ENCODE measurements at regions not wholly inside any gene's neighbourhood (a gene's known extent, or its start where the extent isn't known, plus 50 kb on each side); places are given as distances from the start of the nearest gene placed in this dataset.

GRCh38 chr18:54739476-54739875 lies 88.8 kb upstream of the RAB27B start:
- Histone ChIP-seq H4K20me1 (ENCODE audit: control insufficient read depth, insufficient read depth, low read length, poor library complexity, severe bottlenecking) (no peaks in the 10 kb centered on the region), H3K27me3 (replicated peaks in 1 of 4; ENCODE audit: control extremely low read depth in 1 of 4, control insufficient read depth in 3 of 4, insufficient read depth in 4 of 4, low read length in 3 of 4) (no peaks in the 10 kb centered on the region), H3K4me1 (ENCODE audit: control insufficient read depth in 2 of 2, insufficient read depth in 2 of 2, low read length in 2 of 2) (no peaks in the 10 kb centered on the region), H2AFZ (ENCODE audit: insufficient read depth, low read depth, low read length, poor library complexity, severe bottlenecking) (no peak overlapping the region), H3K4me2 (replicated peaks; ENCODE audit: low read depth, low read length, poor library complexity, severe bottlenecking) (no peak overlapping the region), H3K79me2 (ENCODE audit: control insufficient read depth, insufficient read depth, low read length) (no peaks in the 10 kb centered on the region), H3K27ac (ENCODE audit: low read length in 2 of 2) (no peak overlapping the region), H3K36me3 (replicated peaks in 1 of 2; ENCODE audit: control extremely low read depth in 1 of 2, control insufficient read depth in 1 of 2, extremely low read depth in 1 of 2, insufficient read depth in 2 of 2, low read length in 1 of 2) (no peaks in the 10 kb centered on the region), H3K9ac (ENCODE audit: low read length) (no peak overlapping the region), H3K9me3 (ENCODE audit: control extremely low read depth in 1 of 3, control insufficient read depth in 2 of 3, insufficient read depth in 1 of 3, low read length in 2 of 3) (peaks cover 0 to 1% (median 0%) of the 10 kb centered on the region in 3 donors), H3K4me3 (ENCODE audit: control extremely low read depth in 1 of 5, extremely low read depth in 1 of 5, insufficient read depth in 1 of 5, low read depth in 2 of 5, low read length in 4 of 5) (no peak overlapping the region)
- CTCF ChIA-PET: no interaction called here
- H3K27ac Mint-ChIP-seq: no peak overlapping the region
- WGBS (ENCODE audit: insufficient coverage): no CpG with 5 or more reads among the region's 2 CpGs
- H3K4me1 Mint-ChIP-seq: no peaks in the 10 kb centered on the region
- TF ChIP-seq CTCF (IDR thresholded peaks at IDR 0.05) (no peak), EZH2 (IDR thresholded peaks at IDR 0.05; ENCODE audit: borderline replicate concordance, insufficient read depth, low read depth, low read length, poor library complexity, severe bottlenecking) (no peak)
- intact Hi-C loops (cut with micrococcal nuclease): no loop called here
- H3K27me3 Mint-ChIP-seq: peaks cover 7% of the 10 kb centered on the region
- DNase-seq: no peak
- H3K9me3 Mint-ChIP-seq (ENCODE audit: insufficient read depth): peaks cover 3% of the 10 kb centered on the region
- ATAC-seq (ENCODE audit: low read depth): no peak
- no peak overlapping the region for H3K4me3 Mint-ChIP-seq
- POLR2A ChIA-PET: no interaction called here

GRCh38 chr18:54740136-54740846 lies 88.0 kb upstream of the RAB27B start:
- TF ChIP-seq EZH2 (IDR thresholded peaks at IDR 0.05; ENCODE audit: borderline replicate concordance, insufficient read depth, low read depth, low read length, poor library complexity, severe bottlenecking) (no peak), CTCF (IDR thresholded peaks at IDR 0.05) (no peak)
- H3K9me3 ChIP-seq (ENCODE audit: control extremely low read depth in 1 of 3, control insufficient read depth in 2 of 3, insufficient read depth in 1 of 3, low read length in 2 of 3): peaks cover 0 to 1% (median 0%) of the 10 kb centered on the region in 3 donors
- no peaks in the 10 kb centered on the region for H3K79me2 ChIP-seq (ENCODE audit: control insufficient read depth, insufficient read depth, low read length)
- H3K4me3 Mint-ChIP-seq: no peak overlapping the region
- H3K27ac Mint-ChIP-seq: no peak overlapping the region
- no peak overlapping the region for H2AFZ ChIP-seq (ENCODE audit: insufficient read depth, low read depth, low read length, poor library complexity, severe bottlenecking)
- ChIA-PET CTCF (no interaction called here), POLR2A (no interaction called here)
- no peak overlapping the region for H3K4me3 ChIP-seq (ENCODE audit: control extremely low read depth in 1 of 5, extremely low read depth in 1 of 5, insufficient read depth in 1 of 5, low read depth in 2 of 5, low read length in 4 of 5)
- no peaks in the 10 kb centered on the region for H3K36me3 ChIP-seq (replicated peaks in 1 of 2; ENCODE audit: control extremely low read depth in 1 of 2, control insufficient read depth in 1 of 2, extremely low read depth in 1 of 2, insufficient read depth in 2 of 2, low read length in 1 of 2)
- H3K4me2 ChIP-seq (replicated peaks; ENCODE audit: low read depth, low read length, poor library complexity, severe bottlenecking): no peak overlapping the region
- ATAC-seq (ENCODE audit: low read depth) (no peak), DNase-seq (no peak)
- intact Hi-C loops (cut with micrococcal nuclease): no loop called here
- no peaks in the 10 kb centered on the region for H3K4me1 Mint-ChIP-seq
- H3K27me3 Mint-ChIP-seq: peaks cover 7% of the 10 kb centered on the region
- no peak overlapping the region for H3K9ac ChIP-seq (ENCODE audit: low read length)
- H4K20me1 ChIP-seq (ENCODE audit: control insufficient read depth, insufficient read depth, low read length, poor library complexity, severe bottlenecking): no peaks in the 10 kb centered on the region
- no CpG with 5 or more reads among the region's 3 CpGs for WGBS (ENCODE audit: insufficient coverage)
- no peak overlapping the region for H3K27ac ChIP-seq (ENCODE audit: low read length in 2 of 2)
- H3K4me1 ChIP-seq (ENCODE audit: control insufficient read depth in 2 of 2, insufficient read depth in 2 of 2, low read length in 2 of 2): no peaks in the 10 kb centered on the region
- no peaks in the 10 kb centered on the region for H3K27me3 ChIP-seq (replicated peaks in 1 of 4; ENCODE audit: control extremely low read depth in 1 of 4, control insufficient read depth in 3 of 4, insufficient read depth in 4 of 4, low read length in 3 of 4)
- peaks cover 3% of the 10 kb centered on the region for H3K9me3 Mint-ChIP-seq (ENCODE audit: insufficient read depth)
